Fibroblast of lung (primary cell): ENCODE measurements at regions not wholly inside any gene's neighbourhood (a gene's known extent, or its start where the extent isn't known, plus 50 kb on each side); places are given as distances from the start of the nearest gene placed in this dataset.

Experiments used
- EZH2 ChIP-seq: IDR thresholded peaks from 2 replicates; pipeline ENCODE4 v1.5.1; 2012; ENCODE audit warnings: low read length, control low read depth, mild to moderate bottlenecking; ENCODE audit errors: missing control alignments
- TF ChIP-seq, protein P1 (sequence below), 2 donors: IDR thresholded peaks in 1 of 2; conservative IDR thresholded peaks in 1 of 2; 1 replicate in 1 of 2; 2 replicates in 1 of 2; pipeline ENCODE4 v1.5.1; 2011 to 2012; ENCODE audit warnings: low read length in 2 of 2, control low read depth in 1 of 2, inconsistent platforms in 1 of 2, low read depth in 1 of 2, mild to moderate bottlenecking in 1 of 2

- TF ChIP-seq, protein P1, sequence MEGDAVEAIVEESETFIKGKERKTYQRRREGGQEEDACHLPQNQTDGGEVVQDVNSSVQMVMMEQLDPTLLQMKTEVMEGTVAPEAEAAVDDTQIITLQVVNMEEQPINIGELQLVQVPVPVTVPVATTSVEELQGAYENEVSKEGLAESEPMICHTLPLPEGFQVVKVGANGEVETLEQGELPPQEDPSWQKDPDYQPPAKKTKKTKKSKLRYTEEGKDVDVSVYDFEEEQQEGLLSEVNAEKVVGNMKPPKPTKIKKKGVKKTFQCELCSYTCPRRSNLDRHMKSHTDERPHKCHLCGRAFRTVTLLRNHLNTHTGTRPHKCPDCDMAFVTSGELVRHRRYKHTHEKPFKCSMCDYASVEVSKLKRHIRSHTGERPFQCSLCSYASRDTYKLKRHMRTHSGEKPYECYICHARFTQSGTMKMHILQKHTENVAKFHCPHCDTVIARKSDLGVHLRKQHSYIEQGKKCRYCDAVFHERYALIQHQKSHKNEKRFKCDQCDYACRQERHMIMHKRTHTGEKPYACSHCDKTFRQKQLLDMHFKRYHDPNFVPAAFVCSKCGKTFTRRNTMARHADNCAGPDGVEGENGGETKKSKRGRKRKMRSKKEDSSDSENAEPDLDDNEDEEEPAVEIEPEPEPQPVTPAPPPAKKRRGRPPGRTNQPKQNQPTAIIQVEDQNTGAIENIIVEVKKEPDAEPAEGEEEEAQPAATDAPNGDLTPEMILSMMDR (conservative IDR thresholded peaks at IDR 0.05 in 1 of 2, IDR thresholded peaks at IDR 0.05 in 1 of 2; ENCODE audit: low read depth in 1 of 2, low read length in 2 of 2) = no peak
- no peak for TF ChIP-seq EZH2
Measured at GRCh38 chr6:167583412-167583811, 243.3 kb upstream of the AFDN start.
